SKM-1 treated with dmso at 0.1 percent for 144 hours (cell line): ENCODE measurements at regions not wholly inside any gene's neighbourhood (a gene's known extent, or its start where the extent isn't known, plus 50 kb on each side); places are given as distances from the start of the nearest gene placed in this dataset.

Experiments used
- DNase-seq: peaks from one replicate; lab custom pipeline; 2025; ENCODE audit not compliant: unreplicated experiment; lab: John Stamatoyannopoulos, UW

DNA sequence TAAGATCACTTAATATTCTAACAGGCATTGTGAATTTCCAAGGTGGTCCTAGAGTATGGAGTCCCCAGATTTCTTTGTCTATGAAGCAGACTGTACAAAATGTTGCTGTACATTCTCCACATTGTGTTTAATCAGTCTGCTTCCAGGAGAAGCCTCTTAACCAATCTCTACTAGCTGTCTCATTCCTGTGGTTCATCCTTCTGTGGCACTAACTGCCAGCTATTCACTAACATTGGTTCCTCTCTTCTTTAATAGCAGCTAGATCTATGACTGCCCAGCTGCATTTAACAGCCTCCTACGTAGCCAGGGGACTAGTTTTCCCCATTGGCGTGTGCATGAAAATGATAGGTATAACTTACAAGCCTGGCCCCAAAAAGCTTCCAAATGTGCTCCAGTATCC, 395.4 kb downstream of the SAMD5 start:
- DNase-seq, result no peak

- DNase-seq, result no peak
These were observed 395.9 kb downstream of the SAMD5 start for GRCh38 chr6:147904416-147904815.

GRCh38 chr6:147905711-147906110, 397.2 kb downstream of the SAMD5 start:
- DNase-seq, result no peak

DNA sequence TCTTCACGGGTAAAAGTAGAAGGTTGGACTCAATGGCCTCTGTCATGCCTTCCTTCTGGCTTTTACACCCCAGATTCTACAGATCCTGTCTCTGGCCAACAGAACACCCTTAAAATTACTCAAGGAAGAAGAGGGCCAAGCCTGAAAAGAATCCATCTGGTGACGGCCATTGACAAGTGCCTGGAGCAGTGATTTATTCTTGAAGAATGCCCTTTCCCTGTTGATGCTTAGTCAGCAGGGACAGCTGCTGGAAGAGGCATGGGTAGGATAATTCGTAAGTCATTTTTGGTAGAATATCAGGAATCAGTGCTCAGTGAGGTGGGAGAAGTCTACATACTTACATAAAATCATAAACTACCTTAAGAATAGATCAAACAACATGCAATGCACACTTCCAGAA, 397.9 kb downstream of the SAMD5 start:
- no peak for DNase-seq

DNA sequence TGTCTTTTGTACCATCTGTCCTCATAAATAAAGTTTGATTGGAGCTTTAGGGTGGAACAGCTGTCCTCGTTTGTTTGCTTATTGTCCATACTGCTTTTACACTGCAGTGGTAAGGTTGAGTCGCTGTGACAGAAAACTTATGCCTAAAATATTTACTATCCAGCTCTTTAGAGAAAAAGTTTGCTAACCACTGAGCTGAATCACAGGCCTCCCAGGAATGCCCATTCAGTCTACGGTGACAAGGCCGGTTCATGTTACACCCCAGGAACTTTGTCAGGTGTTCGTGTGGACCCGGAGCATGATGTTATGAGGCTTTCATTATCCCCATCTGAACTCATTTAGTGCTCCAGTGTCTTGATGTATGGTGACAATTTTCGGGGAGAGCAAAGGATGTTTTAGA, 401.1 kb downstream of the SAMD5 start:
- no peak for DNase-seq

DNA sequence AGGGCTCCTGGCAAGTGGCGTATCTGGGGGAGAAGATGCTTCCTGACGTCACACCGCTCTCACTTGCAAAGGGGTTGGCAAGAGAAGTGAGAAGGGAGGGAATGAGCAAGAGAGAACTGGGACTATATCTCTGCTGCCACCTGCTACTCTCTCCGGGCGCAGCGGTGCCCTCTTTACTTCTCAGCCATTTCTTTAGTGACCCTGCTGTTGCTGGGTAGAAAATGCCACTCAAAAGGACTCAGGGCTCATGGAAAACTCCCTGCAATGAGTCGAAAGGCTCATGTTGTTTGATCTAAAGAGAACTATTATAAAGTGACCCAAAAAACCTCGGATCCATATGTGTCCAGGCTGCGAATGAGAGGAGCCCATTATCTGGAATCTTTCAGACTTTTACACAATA, 401.8 kb downstream of the SAMD5 start:
- no peak for DNase-seq

GRCh38 chr6:147911057-147911456, 402.6 kb downstream of the SAMD5 start:
- DNase-seq, result no peak

GRCh38 chr6:147911686-147912085, 403.2 kb downstream of the SAMD5 start:
- no peak for DNase-seq

- no peak for DNase-seq
These were observed 414.3 kb downstream of the SAMD5 start for GRCh38 chr6:147922799-147923198.

GRCh38 chr6:147924598-147924997, 416.1 kb downstream of the SAMD5 start:
- no peak for DNase-seq

- DNase-seq, result no peak
These were observed 416.8 kb upstream of the SASH1 start for GRCh38 chr6:147925826-147926225.

GRCh38 chr6:147930745-147931144, 411.9 kb upstream of the SASH1 start:
- DNase-seq, result no peak

GRCh38 chr6:147933224-147933623, 409.4 kb upstream of the SASH1 start:
- DNase-seq, result no peak

DNA sequence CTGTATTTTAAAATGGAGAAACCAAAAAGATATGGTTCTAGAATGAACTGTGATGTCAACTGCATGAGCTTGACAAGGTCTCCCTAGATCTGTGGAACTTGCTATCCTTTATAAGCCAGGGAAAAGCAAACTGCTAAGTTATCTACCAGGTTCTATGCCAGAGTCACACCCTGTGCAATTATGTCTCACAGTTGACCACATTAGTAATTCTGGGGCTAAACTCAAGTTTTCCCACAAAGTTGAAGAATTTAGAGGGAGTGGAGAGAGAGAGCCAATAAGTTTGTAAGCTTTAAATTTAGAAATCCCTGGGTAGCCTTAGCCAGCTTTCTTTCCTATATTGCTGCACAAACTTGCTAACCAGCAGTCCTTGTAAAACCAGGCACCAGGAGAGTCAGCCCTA, 407.0 kb upstream of the SASH1 start:
- DNase-seq, result no peak

DNA sequence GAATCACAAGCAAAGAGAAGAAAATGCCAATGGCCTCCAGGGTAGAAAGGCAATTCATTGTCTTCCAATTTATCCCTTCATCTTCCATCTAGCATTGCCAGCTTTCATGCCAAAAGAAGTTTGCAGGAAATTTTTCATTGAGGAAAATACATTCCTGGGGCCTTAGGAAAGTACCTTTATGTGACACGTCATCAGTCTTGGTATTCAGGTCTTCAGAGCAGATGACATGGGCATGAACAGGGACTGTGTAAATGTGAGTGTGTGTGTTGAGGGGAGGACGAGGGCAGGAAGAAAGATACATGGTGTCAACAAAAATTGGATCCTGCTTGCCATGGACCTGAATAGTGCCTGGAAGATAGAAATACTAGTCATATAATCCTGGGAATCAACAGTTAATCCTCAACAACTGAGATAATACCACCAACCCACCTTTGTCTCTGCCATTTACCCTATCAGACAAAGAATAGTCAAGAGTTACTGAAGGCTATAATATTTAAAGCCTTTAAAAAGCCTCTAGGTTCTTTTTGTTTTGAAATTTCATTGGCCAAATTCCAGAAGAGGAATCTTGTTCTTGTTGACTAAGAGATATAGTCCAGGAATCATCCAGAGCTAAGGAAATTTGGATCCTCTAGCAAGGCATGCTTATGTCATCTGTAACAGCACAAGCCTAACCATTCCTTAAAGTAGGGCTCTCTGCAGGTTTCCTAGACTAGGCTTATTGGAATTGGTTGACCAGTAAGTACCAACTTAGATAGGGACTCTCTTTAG, 405.8 kb upstream of the SASH1 start:
- DNase-seq, result no peak

DNA sequence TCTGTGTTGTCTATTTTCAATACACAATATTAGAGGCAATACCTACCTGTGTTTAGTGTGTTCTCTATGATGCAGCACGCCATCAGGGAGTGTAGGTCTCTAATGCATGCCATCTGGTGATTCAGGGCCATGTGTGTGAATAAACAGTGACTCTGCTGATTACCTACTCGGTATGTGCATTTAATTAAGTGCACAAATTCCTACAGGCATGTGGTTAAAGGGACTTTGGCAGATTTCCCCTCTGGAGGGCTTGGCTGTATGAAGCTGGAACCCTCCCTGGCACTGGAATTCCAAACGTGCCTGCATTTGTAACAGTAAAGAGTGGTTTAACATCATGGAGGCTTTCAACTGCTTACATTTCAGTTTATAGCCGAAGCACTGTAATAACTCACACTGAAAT, 401.5 kb upstream of the SASH1 start:
- no peak for DNase-seq

- DNase-seq, result no peak
These were observed 400.3 kb upstream of the SASH1 start for GRCh38 chr6:147942363-147942762.

GRCh38 chr6:147944122-147944521, 398.5 kb upstream of the SASH1 start:
- no peak for DNase-seq

GRCh38 chr6:147947521-147947920, 395.1 kb upstream of the SASH1 start:
- no peak for DNase-seq

DNA sequence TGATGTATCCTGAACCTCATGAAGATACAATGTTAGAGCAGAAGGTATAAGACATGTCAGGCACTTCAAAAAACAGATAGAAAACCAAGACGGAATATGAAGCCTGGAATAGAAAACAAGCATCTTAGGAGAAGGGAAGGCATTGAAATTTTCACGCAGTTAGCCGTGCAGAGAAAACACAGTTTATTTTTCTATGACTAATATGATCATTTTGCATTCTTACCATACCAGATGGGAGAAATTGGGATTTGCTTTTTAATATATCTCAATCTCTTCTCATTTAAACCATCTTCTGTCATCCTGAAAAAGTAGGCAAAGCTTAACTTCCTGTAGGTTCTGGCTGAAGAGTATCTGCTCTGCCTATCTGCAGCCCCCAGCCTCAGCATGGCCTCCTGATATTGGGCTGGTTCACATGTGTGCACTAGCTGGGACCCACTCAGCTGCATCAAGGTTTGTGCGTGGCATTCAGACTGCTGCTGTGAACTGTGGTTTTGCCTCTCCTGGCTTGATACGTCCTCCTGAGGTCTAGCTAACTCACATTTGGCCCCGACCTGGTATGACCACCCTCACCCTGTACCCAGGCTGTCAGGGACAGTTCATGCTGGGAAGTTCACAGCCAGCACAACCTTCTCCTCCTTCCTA, 392.5 kb upstream of the SASH1 start:
- no peak for DNase-seq

DNA sequence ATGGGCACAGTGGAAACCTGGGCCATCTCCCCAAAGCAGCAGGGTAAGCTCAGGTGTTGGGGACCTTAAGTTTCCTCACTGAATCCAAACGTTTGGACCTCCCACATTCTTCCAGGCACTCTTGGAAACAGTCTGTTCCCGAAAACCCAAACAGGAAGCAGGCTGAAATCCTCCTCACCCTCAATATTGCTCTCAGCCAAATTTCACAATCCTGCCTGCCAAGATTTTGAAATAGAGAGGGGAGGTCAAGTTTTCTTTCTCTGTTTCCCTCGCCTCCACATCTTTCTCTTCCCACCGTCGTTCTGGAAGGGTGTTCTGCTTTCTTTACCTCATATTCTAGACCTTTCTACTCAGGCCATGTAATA, 392.0 kb upstream of the SASH1 start:
- no peak for DNase-seq

DNA sequence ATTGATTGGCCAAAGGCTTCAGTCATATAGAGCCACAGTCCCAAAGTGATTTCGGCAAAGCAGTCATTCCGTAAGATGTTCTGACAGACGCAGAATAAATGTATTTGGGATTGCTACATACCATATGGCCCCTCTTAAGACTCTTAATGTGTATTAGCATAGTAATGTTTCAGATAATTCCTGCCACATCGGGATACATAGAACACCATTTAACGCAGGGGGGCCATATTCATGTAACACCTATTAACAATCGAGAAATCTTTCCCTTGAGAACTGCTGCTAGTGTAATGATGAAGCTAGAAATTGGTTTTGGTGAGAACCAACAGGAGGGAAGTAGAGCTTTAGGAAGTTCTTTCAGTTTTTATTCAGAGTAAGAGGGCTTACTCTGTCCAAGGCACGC, 390.9 kb upstream of the SASH1 start:
- DNase-seq, result no peak

- DNase-seq, result no peak
These were observed 387.7 kb upstream of the SASH1 start for GRCh38 chr6:147954938-147955337.
